Islet precursor cell (in vitro differentiated cells): ENCODE measurements at regions not wholly inside any gene's neighbourhood (a gene's known extent, or its start where the extent isn't known, plus 50 kb on each side); places are given as distances from the start of the nearest gene placed in this dataset.
A peak's percentile ranks its signal among the peaks of the same experiment; 100 is the strongest.

Experiments used
- DNase-seq: peaks from one replicate; pipeline ENCODE4 v3.0.0-alpha.2; 2018

- DNase-seq = no peak
These were observed 668.2 kb downstream of the CDH11 start for GRCh38 chr16:64453646-64454045.

- no peak for DNase-seq
These were observed 669.4 kb downstream of the CDH11 start for GRCh38 chr16:64452446-64452845.

- no peak for DNase-seq
These were observed 671.7 kb downstream of the CDH11 start for GRCh38 chr16:64450177-64450576.

GRCh38 chr16:64449506-64449905 is 672.4 kb downstream of the CDH11 start:
- DNase-seq = no peak

- no peak for DNase-seq
These were observed 676.2 kb downstream of the CDH11 start for GRCh38 chr16:64445649-64446048.

- no peak for DNase-seq
These were observed 676.6 kb downstream of the CDH11 start for GRCh38 chr16:64445245-64445644.

- peak; percentile 63 for DNase-seq
These were observed 681.4 kb downstream of the CDH11 start for GRCh38 chr16:64440421-64440831.

GRCh38 chr16:64440005-64440404 is 681.9 kb downstream of the CDH11 start:
- DNase-seq = no peak

GRCh38 chr16:64437706-64438324 is 684.0 kb downstream of the CDH11 start:
- peak; percentile 89 for DNase-seq

GRCh38 chr16:64434526-64435069 is 687.3 kb downstream of the CDH11 start:
- DNase-seq = peak; percentile 73

GRCh38 chr16:64428463-64429113 is 693.3 kb downstream of the CDH11 start:
- no peak for DNase-seq

- no peak for DNase-seq
These were observed 695.7 kb downstream of the CDH11 start for GRCh38 chr16:64426131-64426666.

- no peak for DNase-seq
These were observed 696.5 kb downstream of the CDH11 start for GRCh38 chr16:64425381-64425780.

- DNase-seq = no peak
These were observed 699.6 kb downstream of the CDH11 start for GRCh38 chr16:64422259-64422658.

GRCh38 chr16:64421515-64421914 is 700.3 kb downstream of the CDH11 start:
- DNase-seq = no peak

- no peak for DNase-seq
These were observed 702.0 kb downstream of the CDH11 start for GRCh38 chr16:64419832-64420231.

GRCh38 chr16:64417711-64418227 is 704.1 kb downstream of the CDH11 start:
- DNase-seq = no peak

- DNase-seq = no peak
These were observed 705.5 kb downstream of the CDH11 start for GRCh38 chr16:64416216-64417005.

GRCh38 chr16:64412578-64413280 is 709.1 kb downstream of the CDH11 start:
- no peak for DNase-seq

- no peak for DNase-seq
These were observed 711.6 kb downstream of the CDH11 start for GRCh38 chr16:64410306-64410705.

- no peak for DNase-seq
These were observed 712.1 kb downstream of the CDH11 start for GRCh38 chr16:64409783-64410210.

GRCh38 chr16:64408699-64409098 is 713.2 kb downstream of the CDH11 start:
- no peak for DNase-seq
